ENCODE measurements at regions not wholly inside any gene's neighbourhood (a gene's known extent, or its start where the extent isn't known, plus 50 kb on each side); places are given as distances from the start of the nearest gene placed in this dataset.

DNA sequence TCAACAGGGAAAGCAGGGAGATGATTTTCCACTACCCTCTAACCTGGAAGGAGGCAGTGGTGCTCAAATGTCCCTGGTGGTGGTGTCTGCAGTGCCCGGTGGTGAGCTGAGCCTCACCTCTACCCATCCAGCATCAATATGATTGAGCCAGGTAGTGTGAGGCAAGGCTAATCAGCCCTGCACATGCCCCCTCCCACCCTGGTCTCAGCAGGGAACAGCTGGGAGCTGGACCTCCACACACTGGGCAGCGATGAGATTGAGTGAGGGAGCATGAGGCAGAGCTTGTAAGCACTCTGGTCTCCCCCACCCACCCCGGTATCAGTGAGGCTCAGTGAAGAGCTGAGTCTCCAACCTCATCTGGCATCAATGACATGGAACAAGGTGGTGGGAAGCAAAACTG, 634.3 kb downstream of the PTPRU start:
- no peak for DNase-seq

DNA sequence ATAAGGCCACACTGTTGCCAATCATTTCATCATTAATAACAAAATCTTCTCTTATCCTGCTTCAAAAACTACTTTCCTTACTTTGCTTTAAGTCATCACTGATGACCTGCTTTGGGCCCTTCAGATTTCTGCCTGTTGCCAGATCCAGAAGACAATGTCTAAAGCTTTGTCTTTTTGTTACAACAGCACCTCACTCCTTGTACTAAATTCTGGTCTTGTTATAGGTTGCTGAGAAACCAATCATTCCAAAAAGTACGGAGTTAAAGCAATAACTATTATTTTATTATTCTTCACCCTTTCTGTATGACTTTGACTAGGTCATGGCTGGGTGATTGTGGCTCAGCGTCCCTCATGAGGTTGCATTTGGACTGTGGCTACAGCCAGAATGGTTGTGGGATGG, 633.5 kb downstream of the PTPRU start:
- DNase-seq: no peak

DNA sequence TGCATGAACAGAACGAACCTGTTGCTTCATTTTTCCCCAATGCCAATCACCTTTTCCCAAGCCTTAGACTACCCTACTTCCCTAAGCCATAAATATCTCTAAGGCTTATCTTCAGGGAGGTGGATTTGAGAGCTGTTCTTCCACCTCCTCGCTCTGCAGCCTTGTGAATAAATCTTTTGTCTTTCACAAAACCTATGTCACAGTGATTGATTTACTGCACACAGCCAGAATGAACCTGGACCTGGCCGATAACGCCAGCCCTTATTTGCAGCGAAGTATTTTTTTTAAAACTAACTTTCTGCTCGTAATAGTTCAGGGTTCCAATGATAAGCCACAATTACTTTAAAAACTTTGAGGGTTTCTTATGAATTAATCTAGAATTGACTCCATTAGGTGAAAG, 632.6 kb downstream of the PTPRU start:
- DNase-seq: no peak

DNA sequence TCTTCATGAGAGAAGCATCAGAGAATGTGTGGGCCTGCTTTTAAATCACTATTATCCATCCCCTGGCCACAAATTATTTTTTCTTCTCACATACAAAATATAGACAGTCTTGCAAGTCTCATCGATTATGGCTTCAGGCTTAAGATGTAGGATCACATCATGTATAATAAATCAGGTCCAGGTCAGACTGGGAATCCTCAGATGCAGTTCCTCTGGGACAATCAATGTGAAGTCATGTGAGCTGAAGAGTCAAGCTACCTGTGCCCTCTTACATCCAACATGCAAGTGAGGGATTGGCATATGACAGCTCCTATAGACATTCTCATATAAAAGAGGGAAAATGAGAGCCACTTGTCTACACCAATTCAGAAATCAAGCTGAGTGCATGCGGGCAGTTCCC, 631.8 kb downstream of the PTPRU start:
- DNase-seq: no peak

DNA sequence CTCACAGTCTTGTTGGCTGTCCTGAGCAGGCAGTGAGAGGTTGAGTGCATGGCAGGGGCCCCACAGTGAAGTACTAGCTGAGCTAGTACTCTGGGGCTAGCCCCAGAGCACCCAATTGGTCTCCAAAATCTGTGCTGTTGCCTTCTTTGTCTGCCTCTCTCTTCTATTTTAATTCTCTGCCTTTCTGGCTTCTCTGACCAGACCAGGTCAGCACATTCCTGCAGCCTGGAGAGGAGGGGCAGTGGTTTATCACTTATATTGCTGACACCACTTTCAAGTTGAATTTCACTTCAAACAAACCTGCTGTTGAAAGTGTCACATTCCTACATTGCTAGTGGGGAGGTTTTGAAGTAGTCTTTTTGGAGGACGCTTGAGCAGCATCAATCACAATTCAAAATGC, 628.7 kb downstream of the PTPRU start:
- DNase-seq: no peak

DNA sequence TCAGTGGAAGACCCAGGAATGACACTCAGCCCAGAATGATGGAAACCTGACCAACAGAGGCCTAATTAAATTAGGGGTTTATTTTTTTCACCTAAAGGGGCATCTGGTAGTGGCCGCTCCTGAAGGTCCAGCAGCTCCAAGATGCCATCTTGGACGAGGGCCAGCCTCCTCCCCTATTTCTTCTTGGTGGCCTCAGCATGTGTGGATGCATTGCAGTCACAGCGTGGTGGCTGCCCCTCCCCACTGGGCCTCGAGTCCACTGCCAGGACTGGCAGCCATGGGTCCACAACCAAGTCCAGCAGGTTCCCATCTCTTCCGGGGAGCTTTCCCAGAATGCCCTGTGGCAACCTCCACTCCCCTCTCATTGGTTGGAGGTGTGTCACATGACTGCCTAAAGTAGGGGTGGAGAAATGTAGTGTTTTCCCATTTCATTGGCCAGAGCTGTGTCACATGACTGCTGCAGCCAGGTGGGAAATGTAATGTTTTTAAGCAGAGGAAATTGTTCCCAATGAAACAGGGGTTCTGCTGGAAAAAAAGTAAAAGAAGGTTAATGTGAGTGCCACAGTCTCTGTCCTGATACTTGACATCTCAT, 628.2 kb downstream of the PTPRU start:
- no peak for DNase-seq

DNA sequence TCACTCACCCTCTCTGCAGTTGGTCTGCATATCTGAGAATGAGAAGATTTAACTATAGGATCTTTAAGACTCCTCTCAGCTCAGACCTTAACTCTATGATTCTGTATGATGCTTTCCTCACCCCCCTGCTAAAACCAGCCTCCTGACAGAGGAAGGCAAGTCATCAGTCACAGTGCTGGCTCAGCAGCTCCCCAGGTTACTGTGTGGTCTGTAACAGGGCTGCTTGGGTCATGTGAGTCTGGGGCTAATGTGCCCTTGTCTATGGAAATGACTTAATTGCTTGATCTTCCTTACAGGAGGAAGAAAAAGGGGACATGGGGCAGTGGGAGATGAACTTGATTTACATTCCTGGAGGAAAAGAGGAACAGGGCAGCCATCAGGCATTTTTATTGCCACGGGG, 625.6 kb downstream of the PTPRU start:
- DNase-seq: no peak

DNA sequence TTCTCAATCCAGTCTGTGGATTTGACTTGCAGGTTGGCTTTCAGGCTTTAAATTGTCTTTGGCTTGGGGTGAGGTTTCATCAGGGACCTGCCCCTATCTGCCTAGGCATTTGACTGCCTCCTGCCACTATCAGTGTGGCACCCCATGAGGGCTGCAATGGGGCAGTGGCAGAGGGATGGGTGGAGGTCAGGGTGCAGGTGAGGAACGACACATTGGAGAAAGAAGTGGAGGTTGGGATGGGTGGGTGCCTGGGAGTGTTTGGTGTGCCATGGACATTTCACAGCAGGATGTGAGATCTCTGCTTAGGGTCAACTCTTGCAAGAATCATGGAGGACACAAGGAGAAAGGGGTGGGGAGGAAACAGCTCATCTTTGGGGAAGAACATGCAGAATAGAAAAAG, 625.1 kb downstream of the PTPRU start:
- DNase-seq: no peak

DNA sequence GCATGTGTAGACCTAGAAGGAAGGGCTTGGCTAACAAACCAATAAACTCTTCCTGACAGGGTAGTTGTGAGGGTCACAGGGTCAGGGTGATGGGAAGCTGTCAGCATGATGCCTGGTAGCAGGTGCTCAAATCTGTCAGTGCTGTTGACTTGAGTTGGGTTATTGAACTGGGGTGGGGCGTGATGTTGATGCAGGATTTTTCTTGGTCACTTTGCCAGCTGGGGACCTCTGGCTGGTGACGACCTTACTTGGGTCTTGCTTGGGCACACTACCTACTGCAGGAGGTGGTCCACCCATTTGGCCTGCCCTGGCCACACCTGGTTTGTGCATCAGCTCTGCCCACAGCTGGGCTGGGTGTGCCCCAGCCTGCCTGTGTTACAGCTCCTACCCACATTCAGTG, 624.4 kb downstream of the PTPRU start:
- no peak for DNase-seq

DNA sequence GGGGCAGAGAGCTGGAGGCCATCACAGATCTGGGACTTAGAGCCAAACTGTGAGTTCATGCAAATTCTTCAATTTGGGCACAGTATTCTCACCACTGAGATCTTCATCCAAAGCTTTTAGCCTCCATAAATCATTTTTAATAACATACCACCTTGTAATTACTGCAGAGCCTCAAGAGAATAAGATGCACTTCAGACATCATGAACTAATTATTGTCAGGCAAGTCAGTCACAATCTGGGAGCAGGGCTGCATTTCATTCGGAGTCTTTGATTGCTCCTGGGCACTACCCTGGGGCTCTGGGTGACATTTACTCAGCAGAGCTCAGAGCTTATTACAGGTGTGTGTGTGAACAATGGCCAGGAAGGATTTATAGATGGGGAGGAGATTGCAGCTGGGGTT, 623.7 kb downstream of the PTPRU start:
- DNase-seq: no peak

DNA sequence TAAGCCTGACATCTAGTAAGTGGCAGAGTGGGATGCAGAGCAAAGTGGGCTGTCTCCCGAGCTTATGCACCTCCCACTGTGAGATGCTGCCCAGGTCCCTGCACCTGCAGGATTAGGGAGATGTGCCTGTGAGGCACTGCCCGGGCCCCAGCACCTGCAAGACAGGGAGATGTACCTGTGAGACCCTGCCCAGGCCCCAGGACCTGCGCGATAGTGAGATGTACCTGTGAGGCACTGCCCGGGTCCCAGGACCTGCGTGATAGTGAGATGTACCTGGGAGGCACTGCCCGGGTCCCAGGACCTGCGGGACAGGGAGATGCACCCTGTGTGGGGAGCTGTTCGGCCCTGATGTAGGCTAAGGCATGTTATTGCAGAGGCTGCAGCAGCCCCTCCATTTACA, 622.8 kb downstream of the PTPRU start:
- no peak for DNase-seq

DNA sequence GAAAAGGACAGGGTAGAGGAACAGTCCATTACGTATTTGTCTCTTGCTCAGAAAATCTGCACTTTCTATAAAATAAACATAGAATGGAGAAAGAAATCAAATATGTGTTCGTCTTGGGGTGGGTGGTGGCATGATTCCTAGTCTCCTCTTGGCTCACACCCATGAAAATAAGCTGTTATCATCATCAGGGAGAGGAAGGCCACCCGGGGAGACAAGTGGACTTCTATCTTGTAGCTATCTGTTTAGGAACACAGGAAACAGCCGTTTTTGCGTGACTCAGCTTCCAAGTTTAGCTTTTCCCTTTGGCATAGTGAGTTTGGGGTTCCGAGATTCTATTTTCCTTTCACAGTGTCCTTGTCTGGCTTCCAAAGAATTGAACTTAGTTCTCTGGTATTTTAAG, 622.3 kb downstream of the PTPRU start:
- DNase-seq: no peak

DNA sequence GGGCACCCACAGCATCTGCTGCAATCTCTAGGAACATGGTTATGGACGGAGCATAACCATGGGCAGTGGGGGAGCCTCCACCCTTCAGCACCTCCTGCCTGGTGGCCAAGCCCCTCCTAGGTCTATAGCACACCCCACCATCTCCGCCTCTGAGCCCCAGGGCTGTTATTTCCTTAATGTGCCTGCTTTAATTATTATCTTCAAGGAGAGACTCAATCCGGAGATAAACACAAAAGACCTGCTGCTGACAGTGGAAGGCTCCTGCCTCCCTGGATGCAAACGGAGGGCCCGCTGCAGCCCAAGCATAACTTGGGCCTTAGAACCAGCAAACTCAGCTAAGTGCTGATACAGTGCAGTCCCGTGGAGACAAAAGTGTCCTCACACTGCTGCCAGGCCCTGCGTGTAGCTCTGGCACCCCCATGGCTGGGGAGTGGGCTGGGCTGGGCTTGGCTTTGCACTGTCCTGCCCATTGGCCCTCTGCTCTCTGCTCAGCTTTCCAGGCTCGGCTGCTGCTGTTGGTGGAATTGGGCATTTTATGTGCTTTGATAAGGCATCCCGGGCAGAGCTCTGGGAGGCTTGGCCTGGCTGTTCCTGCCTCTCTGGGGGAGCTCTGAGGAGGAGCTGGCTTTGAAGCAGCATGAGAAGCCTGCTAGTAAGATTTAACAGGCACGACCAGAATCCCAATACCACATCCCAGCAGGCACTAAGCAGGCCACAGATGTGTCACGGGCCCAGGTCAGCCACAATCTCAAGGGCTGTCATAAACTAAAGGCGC, 620.2 kb downstream of the PTPRU start:
- DNase-seq: no peak

DNA sequence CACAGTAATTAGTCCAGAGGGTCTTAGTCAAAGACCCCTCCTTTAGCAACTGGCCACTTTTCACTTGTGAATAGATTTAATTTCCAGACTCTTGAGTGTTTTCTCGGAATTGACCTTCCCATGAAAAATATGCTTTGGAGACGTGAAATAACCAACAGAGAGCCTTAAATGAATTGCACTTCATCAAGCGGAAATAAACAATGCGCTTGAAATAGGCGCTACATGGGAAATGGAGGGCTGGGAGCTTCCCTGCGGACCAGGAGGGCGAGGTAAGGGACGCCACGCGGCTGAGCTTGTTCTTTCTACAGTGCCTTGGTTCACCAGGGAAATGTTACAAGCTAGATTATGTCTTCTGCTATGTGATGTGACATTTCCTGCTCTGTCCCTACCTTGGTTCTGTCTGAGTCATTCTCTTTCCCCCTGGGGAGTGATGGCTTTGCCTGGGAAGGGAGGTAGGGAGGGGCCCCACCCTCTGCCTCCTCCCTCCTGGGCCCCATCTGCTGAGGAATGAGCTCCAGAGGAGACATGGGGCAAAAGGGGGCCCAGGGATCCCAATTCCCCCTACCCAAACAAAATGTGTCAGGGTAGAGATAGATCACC, 619.3 kb downstream of the PTPRU start:
- DNase-seq: no peak

DNA sequence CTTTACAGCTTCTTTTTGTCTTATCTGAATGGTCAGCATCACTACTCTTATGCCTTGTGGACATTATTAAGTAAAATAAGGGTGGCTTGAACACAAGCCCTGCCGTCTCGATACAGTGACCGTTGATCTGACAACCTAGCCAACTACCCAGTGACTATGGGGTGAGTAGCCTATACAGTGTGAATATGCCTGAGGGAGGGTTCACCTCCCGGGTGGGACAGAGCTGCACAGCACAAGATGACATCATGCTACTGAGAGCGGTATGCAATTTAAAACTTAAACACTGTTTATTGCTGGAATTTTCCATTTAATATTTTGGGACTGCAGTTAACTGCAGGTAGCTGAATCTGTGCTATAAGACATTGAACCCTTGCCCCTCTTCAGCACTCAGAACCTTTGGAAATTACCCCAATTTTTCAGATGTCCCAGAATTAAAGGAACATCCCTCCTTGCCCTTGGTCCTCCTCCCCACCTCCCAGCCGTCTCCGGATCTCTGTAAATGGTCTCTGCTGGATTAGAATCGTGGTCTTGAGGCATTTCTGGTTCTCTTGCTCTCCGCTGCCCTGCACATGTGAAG, 618.5 kb downstream of the PTPRU start:
- DNase-seq: no peak

DNA sequence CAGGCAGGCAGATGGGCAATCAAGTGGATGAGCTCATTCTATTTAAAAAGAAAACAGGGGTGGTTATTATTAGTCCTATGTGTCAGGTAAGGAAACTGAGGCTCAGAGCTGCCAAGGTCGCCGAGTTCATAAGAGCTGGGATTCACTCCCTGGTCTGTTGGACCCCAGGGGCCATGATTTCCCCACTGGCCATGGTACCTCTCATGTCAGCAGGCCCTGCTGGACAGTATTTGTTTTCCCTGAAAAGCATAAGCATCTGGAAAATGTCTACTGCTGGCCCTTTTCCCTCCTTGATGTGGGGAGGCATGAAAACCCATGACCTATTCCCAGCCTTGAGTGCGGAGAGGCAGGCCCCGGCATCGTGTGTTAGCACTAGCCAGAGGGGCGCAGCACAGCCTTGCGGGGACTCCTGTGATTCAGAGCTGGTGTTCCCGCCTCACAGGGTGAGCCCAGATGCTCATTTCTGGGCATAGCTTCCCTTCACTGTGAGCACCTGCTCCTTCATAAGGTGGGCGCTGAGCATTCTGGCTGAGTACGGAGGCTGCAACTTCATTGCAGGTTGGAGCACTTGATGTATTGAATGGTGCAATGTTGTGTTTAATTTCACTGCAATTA, 617.5 kb downstream of the PTPRU start:
- DNase-seq: no peak

DNA sequence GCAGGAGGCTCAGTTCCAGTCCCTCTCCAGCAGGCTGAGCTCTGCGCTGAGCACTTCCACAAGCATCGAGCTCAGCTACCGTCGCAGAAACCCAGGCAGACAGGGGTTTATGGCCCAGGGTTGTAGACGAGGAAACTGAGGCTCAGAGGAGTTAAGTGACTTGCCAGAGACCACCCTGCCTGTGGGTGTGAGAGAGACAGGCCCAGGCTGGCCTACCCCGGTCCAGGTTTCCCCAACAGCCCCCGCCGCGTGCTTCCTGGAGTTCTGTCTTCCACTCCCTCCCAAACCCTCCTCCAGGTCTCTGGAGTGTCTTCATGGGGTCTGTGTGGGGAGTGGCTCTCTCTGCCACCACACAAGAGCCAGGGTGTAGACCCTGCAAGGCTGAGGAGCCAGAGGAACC, 615.9 kb downstream of the PTPRU start:
- DNase-seq: no peak

DNA sequence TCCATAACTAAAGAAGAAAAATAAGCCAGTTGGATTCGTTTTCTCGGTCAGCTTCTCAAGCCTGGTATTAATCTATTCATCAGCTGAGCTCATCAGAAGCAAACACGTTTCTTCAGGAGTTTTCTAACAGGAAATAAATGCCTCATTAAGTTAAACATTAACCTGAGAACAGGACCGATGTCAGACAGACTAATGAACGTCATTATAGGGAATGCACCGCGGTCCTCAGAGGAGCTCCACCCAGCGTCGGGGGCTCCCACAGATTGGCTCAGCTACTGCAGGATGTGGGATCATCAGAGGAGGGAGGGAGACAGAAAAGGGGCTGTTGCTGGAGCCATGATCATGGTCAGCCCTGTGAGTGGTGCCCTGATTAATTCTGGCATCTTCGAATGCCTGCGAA, 615.4 kb downstream of the PTPRU start:
- no peak for DNase-seq

DNA sequence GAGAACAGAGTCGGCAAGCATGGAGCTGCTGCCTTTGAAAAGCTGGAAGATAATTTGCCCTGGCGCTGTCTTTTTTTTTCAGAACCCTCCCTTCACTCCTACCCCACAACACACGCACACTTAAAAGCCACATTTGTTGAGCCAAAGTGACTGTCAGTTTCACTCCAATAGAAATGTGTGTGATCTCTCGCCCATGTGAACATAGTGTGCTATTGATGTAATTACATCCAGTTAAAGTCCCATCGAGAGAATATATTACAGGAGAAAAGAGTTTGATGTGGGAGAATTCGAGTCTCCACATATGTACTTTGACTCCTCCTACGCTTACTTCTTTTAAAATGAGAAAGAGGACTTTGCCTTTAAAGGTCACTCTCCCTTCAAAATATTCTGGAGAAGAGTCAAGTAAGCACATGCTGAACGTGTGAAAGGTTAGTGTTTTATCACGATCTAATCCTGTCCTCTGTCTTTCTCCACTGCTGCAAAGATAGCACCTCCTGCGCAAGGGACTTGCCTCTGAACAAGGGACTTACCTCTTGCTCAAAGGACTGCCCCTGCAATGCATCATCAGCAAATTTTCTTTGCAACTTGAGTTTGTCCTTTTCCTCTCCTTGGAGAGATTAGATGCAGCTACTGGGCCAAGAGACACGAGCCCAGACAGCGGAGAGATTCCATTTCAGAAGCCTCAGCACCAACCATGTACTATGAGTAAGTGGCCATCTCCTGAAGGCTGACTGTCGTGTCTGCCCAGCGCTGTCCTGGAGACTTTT, 613.9 kb downstream of the PTPRU start:
- no peak for DNase-seq

DNA sequence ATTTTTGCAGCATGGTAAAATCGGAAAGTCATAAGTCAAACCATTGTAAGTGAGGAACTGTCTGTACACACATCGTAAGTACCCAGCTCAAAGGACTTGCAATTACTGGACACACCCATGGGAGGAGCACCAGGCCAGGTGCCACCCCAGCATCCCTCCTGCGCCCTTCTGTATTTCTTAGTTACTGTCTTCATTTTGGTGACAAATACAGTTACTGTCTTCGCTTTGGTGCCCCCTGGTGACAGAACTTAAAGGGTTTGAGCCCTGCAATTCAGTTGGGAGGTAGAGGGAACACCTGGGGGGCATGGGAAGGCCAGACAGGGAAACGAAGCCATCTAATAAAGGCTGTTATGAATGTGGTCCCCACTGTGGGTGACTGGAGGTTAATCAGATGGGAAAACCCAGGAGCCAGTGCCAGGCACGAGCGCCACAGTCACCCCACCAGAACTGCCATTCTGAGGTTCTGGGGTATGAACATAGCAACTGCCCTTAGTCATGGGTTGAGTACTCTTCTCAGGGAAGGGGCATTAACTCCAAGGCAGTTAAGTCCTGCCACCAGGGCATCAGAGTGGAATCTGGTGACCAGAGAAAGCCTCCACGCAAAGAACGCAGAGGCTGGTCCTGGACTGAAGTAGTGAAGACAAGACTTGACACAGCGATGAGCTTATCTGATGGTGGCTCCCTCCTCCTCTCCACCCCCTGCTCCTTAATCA, 612.9 kb downstream of the PTPRU start:
- peak; percentile 46 for DNase-seq

DNA sequence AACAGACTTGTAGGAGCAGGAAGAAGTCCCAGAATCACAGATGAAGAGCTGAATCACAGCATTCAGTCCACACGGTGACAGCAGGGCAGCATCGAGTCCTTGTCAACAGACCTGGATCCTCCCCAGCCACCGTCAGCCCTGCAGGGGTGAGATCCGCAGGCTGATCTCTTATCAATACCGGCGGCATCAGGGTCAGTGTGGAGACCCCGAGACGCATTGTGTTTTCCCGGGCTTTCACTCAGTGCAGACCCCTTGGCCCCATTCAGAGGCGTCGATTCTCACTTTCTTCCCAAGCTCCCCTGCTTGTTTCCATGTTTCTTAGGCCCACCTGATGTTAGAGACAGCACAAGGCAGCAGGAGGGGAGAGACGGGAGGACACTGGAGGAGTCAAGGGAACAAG, 609.6 kb downstream of the PTPRU start:
- no peak for DNase-seq

DNA sequence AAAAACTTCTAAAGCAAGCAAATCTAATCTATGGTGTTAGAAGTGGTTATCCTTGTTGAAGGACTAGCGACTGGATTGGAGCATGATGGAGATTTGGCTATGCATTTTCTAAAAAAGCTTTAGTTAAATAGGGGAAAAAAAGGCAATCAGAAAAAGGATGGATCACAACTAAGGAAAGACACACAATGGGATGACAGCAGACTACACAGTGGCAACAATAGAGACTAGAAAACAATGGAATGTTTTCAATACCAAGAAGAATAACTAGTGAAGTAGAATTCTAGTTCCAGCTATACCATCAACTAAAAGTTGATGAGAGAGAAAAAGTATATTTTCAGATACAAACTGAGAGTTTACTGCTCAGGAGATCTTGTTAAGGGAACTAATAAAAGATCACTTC, 605.8 kb downstream of the PTPRU start:
- no peak for DNase-seq
